Adrenal gland (tissue), 5 donors: ENCODE measurements at regions not wholly inside any gene's neighbourhood (a gene's known extent, or its start where the extent isn't known, plus 50 kb on each side); places are given as distances from the start of the nearest gene placed in this dataset.

Experiments used
- CTCF ChIP-seq, 6 experiments: fragments of 450-650 bp in 4 of 6; fragments of 200-600 bp in 2 of 6; sonication (generic) in 1 of 6; IDR thresholded peaks; 1 replicate in 5 of 6; 2 replicates in 1 of 6; pipeline versions ENCODE4 v1.5.1 to v1.8.0; 2016 to 2021; ENCODE audit warnings: antibody characterized with exemption in 6 of 6, mild to moderate bottlenecking in 2 of 6, moderate library complexity in 1 of 6
- POLR2A ChIP-seq, 2 donors: fragments of 450-650 bp; IDR thresholded peaks; one replicate each; pipeline ENCODE4 v1.6.1; 2017; ENCODE audit warnings: antibody characterized with exemption in 2 of 2, mild to moderate bottlenecking in 2 of 2, moderate library complexity in 1 of 2
- donor health status: DM: no; HTN: no; CAD: no.

- no peak for TF ChIP-seq CTCF (IDR thresholded peaks at IDR 0.05)
- TF ChIP-seq POLR2A (IDR thresholded peaks at IDR 0.05), result no peak
These were observed 355.1 kb upstream of the SHH start for GRCh38 chr7:156167417-156167807.
